Activated CD8-positive, alpha-beta T cell treated with anti-CD3 and anti-CD28 coated beads for 36 hours (primary cell): ENCODE measurements at regions not wholly inside any gene's neighbourhood (a gene's known extent, or its start where the extent isn't known, plus 50 kb on each side); places are given as distances from the start of the nearest gene placed in this dataset.

ENCODE experiments used
- ATAC-seq: fragments of 200-7000 bp; cut with Tn5 transposase; one replicate; pipeline ENCODE4 v1.10.0; 2021; ENCODE audit warnings: mild to moderate bottlenecking, moderate library complexity
- CTCF ChIA-PET: fragments of 350-600 bp; sonication (Branson Sonifier 250); formaldehyde crosslinking; loops from one replicate; lab custom pipeline; 2021; ENCODE audit warnings: antibody characterized with exemption; lab: Charles Lee
- POLR2A ChIA-PET: fragments of 350-600 bp; sonication (Branson Sonifier 250); formaldehyde crosslinking; loops from one replicate; lab custom pipeline; 2021; ENCODE audit warnings: antibody characterized with exemption; lab: Charles Lee
- DNase-seq: peaks from one replicate; pipeline ENCODE4 v3.0.0-alpha.2; 2020
- H3K27ac Mint-ChIP-seq: one replicate; pipeline ENCODE4 v1.8.0; 2021; ENCODE audit warnings: mild to moderate bottlenecking, mixed read lengths
- H3K27me3 Mint-ChIP-seq: one replicate; pipeline ENCODE4 v1.8.0; 2021; ENCODE audit warnings: mixed read lengths
- H3K36me3 Mint-ChIP-seq: one replicate; pipeline ENCODE4 v1.8.0; 2021; ENCODE audit warnings: low read depth, mixed read lengths
- H3K4me1 Mint-ChIP-seq: one replicate; pipeline ENCODE4 v1.8.0; 2021; ENCODE audit warnings: low read depth, mixed read lengths
- H3K4me3 Mint-ChIP-seq: one replicate; pipeline ENCODE4 v1.8.0; 2021; ENCODE audit warnings: mild to moderate bottlenecking, moderate library complexity, mixed read lengths
- H3K9me3 Mint-ChIP-seq: one replicate; pipeline ENCODE4 v1.8.0; 2021; ENCODE audit warnings: mixed read lengths
- CTCF ChIP-seq: fragments of 200-600 bp; IDR thresholded peaks from one replicate; pipeline ENCODE4 v1.8.0; 2022; ENCODE audit warnings: antibody characterized with exemption, mild to moderate bottlenecking
- intact Hi-C: fragments of 100-400 bp; cut with micrococcal nuclease; formaldehyde crosslinking; loops from one replicate; pipeline ENCODE4 v1.10.0; 2022

- no peak overlapping the region for H3K4me3 Mint-ChIP-seq
- no peak for TF ChIP-seq CTCF
- DNase-seq (no peak), ATAC-seq (no peak)
- intact Hi-C loops: no loop called here
- no peaks in the 10 kb centered on the region for H3K9me3 Mint-ChIP-seq
- POLR2A ChIA-PET: no interaction called here
- H3K4me1 Mint-ChIP-seq: peaks cover 3% of the 10 kb centered on the region
- no peak overlapping the region for H3K27ac Mint-ChIP-seq
- H3K27me3 Mint-ChIP-seq: no peaks in the 10 kb centered on the region
- CTCF ChIA-PET: no interaction called here
- no peaks in the 10 kb centered on the region for H3K36me3 Mint-ChIP-seq
These were observed 71.7 kb upstream of the TNFSF18 start for GRCh38 chr1:173122344-173122935.

DNA sequence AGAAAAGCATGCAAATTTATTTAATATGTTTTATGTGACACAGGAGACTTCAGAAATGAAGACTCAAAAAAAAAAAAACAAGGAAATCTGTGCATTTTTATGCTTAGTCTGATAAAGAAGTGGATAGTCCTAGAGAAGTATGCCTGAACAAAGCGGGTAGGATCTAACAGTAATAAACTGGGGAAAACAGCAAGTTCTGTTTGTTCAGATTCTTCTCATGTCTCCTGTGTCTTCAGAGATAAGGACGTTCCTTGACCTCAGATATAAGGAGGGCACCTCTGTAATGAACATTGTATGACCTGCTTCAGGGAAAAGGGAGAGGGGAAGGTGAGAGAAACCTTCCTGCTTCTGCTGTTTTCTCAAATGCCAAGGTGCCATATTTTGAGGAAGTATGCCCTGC lies 67.7 kb upstream of the TNFSF18 start:
- ChIA-PET POLR2A (no interaction called here), CTCF (no interaction called here)
- no peak overlapping the region for H3K27ac Mint-ChIP-seq
- H3K36me3 Mint-ChIP-seq: no peaks in the 10 kb centered on the region
- no peaks in the 10 kb centered on the region for H3K27me3 Mint-ChIP-seq
- H3K4me3 Mint-ChIP-seq: no peak overlapping the region
- DNase-seq (no peak), ATAC-seq (no peak)
- no peak for TF ChIP-seq CTCF
- no peaks in the 10 kb centered on the region for H3K9me3 Mint-ChIP-seq
- peaks cover 3% of the 10 kb centered on the region for H3K4me1 Mint-ChIP-seq
- intact Hi-C loops: loop anchor here (10.0 kb wide), 2 partner anchors 76 to 374 kb away; no protein-coding TSS in a partner anchor

DNA sequence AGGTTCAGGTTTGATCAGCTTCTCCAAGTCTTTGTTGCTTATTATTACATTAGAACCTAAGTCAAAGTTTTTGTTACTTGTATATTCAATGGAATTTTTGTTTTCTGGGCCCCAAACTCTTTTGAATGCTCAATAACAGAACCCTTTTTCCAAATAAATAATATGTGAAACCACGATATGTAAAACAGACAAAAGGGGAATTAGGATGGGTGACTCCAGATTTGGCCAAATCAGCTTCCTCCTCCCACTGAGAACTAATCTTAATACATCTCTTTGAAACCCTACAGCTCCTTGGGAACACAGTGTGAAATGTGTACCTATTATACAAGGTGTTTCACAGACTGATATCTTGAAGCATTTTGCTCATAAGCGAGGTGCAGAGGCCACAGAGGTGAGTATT lies 67.0 kb upstream of the TNFSF18 start:
- no peak for ATAC-seq
- DNase-seq: no peak
- Mint-ChIP-seq H3K27me3 (no peaks in the 10 kb centered on the region), H3K4me1 (peaks cover under 1% of the 10 kb centered on the region), H3K9me3 (no peaks in the 10 kb centered on the region), H3K36me3 (no peaks in the 10 kb centered on the region), H3K27ac (no peak overlapping the region), H3K4me3 (no peak overlapping the region)
- no peak for TF ChIP-seq CTCF
- CTCF ChIA-PET: interaction anchor here (1.2 kb wide), 1 partner anchor 390 kb away, joined by 3 read pairs; no protein-coding TSS in a partner anchor
- POLR2A ChIA-PET: interaction anchor here (0.6 kb wide), 1 partner anchor 114 kb away, joined by 4 read pairs; no protein-coding TSS in a partner anchor
- intact Hi-C loops: loop anchor here (10.0 kb wide), 2 partner anchors 77 to 373 kb away; no protein-coding TSS in a partner anchor

DNA sequence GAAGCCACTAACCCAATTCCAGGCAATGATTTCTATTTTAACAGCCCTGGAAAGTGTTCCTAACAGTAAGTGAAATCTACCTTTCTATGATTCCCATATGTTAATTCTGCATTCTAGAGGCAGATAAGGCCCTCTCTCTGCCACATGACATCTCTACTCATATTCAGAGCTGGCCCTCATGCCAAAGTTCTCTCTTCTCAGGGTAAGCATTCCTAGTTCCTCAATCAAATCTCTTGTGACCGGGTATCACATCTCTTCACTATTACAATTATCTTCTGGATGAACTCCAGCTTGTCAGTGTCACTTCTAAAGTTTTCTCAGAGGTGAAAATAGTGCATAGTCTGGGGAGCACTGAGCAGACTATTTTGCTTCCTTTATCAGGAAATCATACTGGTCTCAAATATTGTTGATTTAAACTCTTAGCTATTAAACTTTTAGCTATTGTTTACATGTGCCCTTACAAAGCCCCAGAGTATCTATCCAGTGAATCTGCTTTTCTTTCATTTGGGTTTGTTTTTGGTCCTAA lies 66.4 kb upstream of the TNFSF18 start:
- Mint-ChIP-seq H3K9me3 (no peaks in the 10 kb centered on the region), H3K27me3 (no peaks in the 10 kb centered on the region), H3K4me1 (no peaks in the 10 kb centered on the region), H3K4me3 (no peak overlapping the region), H3K27ac (no peak overlapping the region), H3K36me3 (no peaks in the 10 kb centered on the region)
- POLR2A ChIA-PET: interaction anchor here (0.6 kb wide), 1 partner anchor 113 kb away, joined by 4 read pairs; no protein-coding TSS in a partner anchor
- intact Hi-C loops: loop anchor here (10.0 kb wide), 2 partner anchors 78 to 372 kb away; no protein-coding TSS in a partner anchor
- ATAC-seq (no peak), DNase-seq (no peak)
- no peak for TF ChIP-seq CTCF
- CTCF ChIA-PET: interaction anchor here (1.2 kb wide), 1 partner anchor 390 kb away, joined by 3 read pairs; no protein-coding TSS in a partner anchor

DNA sequence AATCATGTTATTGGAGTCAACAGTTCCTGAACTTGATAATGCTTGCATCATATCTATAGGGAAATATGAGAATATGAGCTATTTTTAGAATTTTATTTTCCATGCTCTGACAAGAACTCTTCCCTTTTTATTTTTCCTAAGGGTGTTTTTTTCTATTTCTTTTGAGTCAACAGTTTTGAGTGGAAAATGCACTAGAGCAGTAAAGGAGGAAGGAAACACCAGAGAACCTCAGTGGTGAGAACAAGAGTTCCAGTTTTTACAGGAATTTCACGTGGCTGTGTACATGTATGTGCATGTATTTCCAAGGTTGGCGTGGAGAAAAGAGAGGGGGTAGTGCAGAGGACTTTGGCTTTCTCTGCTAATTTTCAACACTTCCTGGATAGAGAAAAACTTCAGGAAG lies 63.6 kb upstream of the TNFSF18 start:
- H3K4me1 Mint-ChIP-seq: no peaks in the 10 kb centered on the region
- DNase-seq: no peak

More for the DNA sequence above, 63.6 kb upstream of the TNFSF18 start:
- TF ChIP-seq CTCF: no peak
- H3K27ac Mint-ChIP-seq: no peak overlapping the region
- no peaks in the 10 kb centered on the region for H3K36me3 Mint-ChIP-seq
- ChIA-PET POLR2A (no interaction called here), CTCF (interaction anchor here (1.3 kb wide), 1 partner anchor 369 kb away, joined by 3 read pairs; no protein-coding TSS in a partner anchor)
- H3K27me3 Mint-ChIP-seq: no peaks in the 10 kb centered on the region
- no peak for ATAC-seq
- intact Hi-C loops: loop anchor here (10.0 kb wide), 2 partner anchors 80 to 370 kb away; no protein-coding TSS in a partner anchor
- no peaks in the 10 kb centered on the region for H3K9me3 Mint-ChIP-seq
- no peak overlapping the region for H3K4me3 Mint-ChIP-seq
